DOHH2 (cell line): ENCODE measurements at regions not wholly inside any gene's neighbourhood (a gene's known extent, or its start where the extent isn't known, plus 50 kb on each side); places are given as distances from the start of the nearest gene placed in this dataset.

Source experiments
- H3F3A ChIP-seq: fragments of 200-600 bp; sonication (generic), shearing (Covaris generic); 2 replicates; pipeline ENCODE4 v1.6.0; 2016; ENCODE audit warnings: antibody characterized with exemption, mild to moderate bottlenecking; ENCODE audit not compliant: control insufficient read depth, insufficient read depth
- H3K27ac ChIP-seq: fragments of 200-600 bp; sonication (generic); 2 replicates; pipeline ENCODE4 v1.5.1; 2014; ENCODE audit warnings: low read depth, mild to moderate bottlenecking, low read length, moderate library complexity
- H3K27me3 ChIP-seq: fragments of 200-600 bp; sonication (generic); 2 replicates; pipeline ENCODE4 v1.6.1; 2014; ENCODE audit warnings: mild to moderate bottlenecking, low read length, mixed read lengths; ENCODE audit not compliant: control insufficient read depth
- H3K36me3 ChIP-seq: fragments of 200-600 bp; sonication (generic); 2 replicates; pipeline ENCODE4 v1.6.1; 2014; ENCODE audit warnings: mild to moderate bottlenecking, low read length, moderate library complexity, mixed read lengths; ENCODE audit not compliant: control insufficient read depth
- H3K4me1 ChIP-seq: fragments of 200-600 bp; sonication (generic); 2 replicates; pipeline ENCODE4 v1.6.1; 2014; ENCODE audit warnings: mild to moderate bottlenecking, low read length, mixed read lengths; ENCODE audit not compliant: control insufficient read depth
- H3K4me2 ChIP-seq: fragments of 200-600 bp; sonication (generic); 2 replicates; pipeline ENCODE4 v1.6.0; 2014; ENCODE audit warnings: mild to moderate bottlenecking, low read length, moderate library complexity
- H3K4me3 ChIP-seq: fragments of 200-600 bp; sonication (generic); 2 replicates; pipeline ENCODE4 v1.5.1; 2014; ENCODE audit warnings: mild to moderate bottlenecking, low read length, mixed read lengths
- H3K79me2 ChIP-seq: fragments of 200-600 bp; sonication (generic); 2 replicates; pipeline ENCODE4 v1.6.1; 2014; ENCODE audit warnings: mild to moderate bottlenecking, low read length, mixed read lengths; ENCODE audit not compliant: control insufficient read depth
- H3K9me2 ChIP-seq: fragments of 200-600 bp; sonication (generic); replicated peaks from 2 replicates; pipeline ENCODE4 v1.6.1; 2014; ENCODE audit warnings: mild to moderate bottlenecking, low read length, mixed read lengths; ENCODE audit not compliant: control insufficient read depth
- H3K9me3 ChIP-seq: fragments of 200-600 bp; sonication (generic); 2 replicates; pipeline ENCODE4 v1.6.1; 2014; ENCODE audit warnings: antibody characterized with exemption, low read length, mixed read lengths; ENCODE audit not compliant: control insufficient read depth, insufficient read depth
- H4K20me1 ChIP-seq: fragments of 200-600 bp; sonication (generic); 2 replicates; pipeline ENCODE4 v1.6.0; 2014; ENCODE audit warnings: low read depth, mild to moderate bottlenecking, antibody characterized with exemption, low read length, moderate library complexity; ENCODE audit not compliant: control insufficient read depth, insufficient read depth
- EZH2phosphoT487 ChIP-seq: fragments of 200-600 bp; sonication (generic); IDR thresholded peaks from 2 replicates; pipeline ENCODE4 v1.6.1; 2017; ENCODE audit warnings: borderline replicate concordance, mild to moderate bottlenecking, antibody characterized with exemption, low read length, moderate library complexity, mixed read lengths
- TF ChIP-seq, protein P1 (sequence below): fragments of 200-600 bp; sonication (generic); IDR thresholded peaks from one replicate; pipeline ENCODE4 v1.5.1; 2014; ENCODE audit warnings: antibody characterized with exemption, mild to moderate bottlenecking, low read depth, low read length; ENCODE audit not compliant: poor library complexity, severe bottlenecking

DNA sequence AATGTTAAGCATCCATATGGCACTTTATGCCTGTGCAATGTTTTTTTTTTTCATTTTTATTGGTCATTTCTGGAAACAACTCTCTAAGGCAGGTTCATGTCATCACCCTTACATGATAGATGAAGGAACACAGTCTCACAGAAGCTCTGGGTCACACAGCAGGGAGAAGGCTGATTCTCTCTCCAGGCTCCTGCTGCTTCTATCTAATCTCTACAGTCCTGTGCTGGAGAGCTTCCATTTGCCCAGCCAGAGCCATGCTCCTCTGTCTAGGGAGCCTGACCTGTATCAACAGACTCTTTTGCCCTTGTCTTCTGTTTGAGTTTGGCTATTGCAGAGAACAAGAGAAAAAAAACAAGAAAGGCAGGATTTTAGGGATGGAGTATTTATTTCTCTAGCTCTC lies 584.8 kb downstream of the MBD2 start:
- TF ChIP-seq EZH2phosphoT487, result no peak
- TF ChIP-seq, protein P1, sequence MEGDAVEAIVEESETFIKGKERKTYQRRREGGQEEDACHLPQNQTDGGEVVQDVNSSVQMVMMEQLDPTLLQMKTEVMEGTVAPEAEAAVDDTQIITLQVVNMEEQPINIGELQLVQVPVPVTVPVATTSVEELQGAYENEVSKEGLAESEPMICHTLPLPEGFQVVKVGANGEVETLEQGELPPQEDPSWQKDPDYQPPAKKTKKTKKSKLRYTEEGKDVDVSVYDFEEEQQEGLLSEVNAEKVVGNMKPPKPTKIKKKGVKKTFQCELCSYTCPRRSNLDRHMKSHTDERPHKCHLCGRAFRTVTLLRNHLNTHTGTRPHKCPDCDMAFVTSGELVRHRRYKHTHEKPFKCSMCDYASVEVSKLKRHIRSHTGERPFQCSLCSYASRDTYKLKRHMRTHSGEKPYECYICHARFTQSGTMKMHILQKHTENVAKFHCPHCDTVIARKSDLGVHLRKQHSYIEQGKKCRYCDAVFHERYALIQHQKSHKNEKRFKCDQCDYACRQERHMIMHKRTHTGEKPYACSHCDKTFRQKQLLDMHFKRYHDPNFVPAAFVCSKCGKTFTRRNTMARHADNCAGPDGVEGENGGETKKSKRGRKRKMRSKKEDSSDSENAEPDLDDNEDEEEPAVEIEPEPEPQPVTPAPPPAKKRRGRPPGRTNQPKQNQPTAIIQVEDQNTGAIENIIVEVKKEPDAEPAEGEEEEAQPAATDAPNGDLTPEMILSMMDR, result no peak
- Histone ChIP-seq H3F3A (no peaks in the 10 kb centered on the region), H3K4me3 (no peak overlapping the region), H3K27ac (no peak overlapping the region), H3K9me2 (no peaks in the 10 kb centered on the region), H3K27me3 (no peaks in the 10 kb centered on the region), H3K9me3 (no peaks in the 10 kb centered on the region), H3K4me2 (no peak overlapping the region), H4K20me1 (no peaks in the 10 kb centered on the region), H3K4me1 (no peaks in the 10 kb centered on the region), H3K79me2 (no peaks in the 10 kb centered on the region), H3K36me3 (no peaks in the 10 kb centered on the region)

DNA sequence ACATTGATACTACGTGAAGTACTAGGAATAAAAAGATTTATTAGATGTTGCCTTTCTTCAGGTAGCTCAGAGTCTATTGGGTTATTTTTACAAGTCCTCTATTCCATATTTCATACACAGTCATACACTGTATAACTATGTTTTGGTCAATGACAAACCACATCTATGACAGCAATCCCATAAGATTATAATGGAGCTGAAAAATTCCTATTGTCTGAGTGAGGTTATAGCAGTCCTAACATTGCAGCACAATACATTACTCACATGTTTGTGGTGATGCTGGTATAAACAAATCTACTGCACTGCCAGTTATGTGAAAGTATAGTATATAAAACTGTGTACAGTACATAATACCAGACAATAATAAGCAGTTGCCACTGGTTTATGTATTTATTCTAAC lies 595.1 kb downstream of the MBD2 start:
- Histone ChIP-seq H3K79me2 (no peaks in the 10 kb centered on the region), H3K9me2 (no peaks in the 10 kb centered on the region; the same call in 1 of the 2 replicates), H3K27me3 (no peaks in the 10 kb centered on the region), H3K9me3 (no peaks in the 10 kb centered on the region), H3K4me1 (no peaks in the 10 kb centered on the region), H3F3A (no peaks in the 10 kb centered on the region), H3K27ac (no peak overlapping the region), H3K36me3 (no peaks in the 10 kb centered on the region), H3K4me2 (no peak overlapping the region), H3K4me3 (no peak overlapping the region), H4K20me1 (no peaks in the 10 kb centered on the region)
- no peak for TF ChIP-seq EZH2phosphoT487
- TF ChIP-seq, protein P1, result no peak

DNA sequence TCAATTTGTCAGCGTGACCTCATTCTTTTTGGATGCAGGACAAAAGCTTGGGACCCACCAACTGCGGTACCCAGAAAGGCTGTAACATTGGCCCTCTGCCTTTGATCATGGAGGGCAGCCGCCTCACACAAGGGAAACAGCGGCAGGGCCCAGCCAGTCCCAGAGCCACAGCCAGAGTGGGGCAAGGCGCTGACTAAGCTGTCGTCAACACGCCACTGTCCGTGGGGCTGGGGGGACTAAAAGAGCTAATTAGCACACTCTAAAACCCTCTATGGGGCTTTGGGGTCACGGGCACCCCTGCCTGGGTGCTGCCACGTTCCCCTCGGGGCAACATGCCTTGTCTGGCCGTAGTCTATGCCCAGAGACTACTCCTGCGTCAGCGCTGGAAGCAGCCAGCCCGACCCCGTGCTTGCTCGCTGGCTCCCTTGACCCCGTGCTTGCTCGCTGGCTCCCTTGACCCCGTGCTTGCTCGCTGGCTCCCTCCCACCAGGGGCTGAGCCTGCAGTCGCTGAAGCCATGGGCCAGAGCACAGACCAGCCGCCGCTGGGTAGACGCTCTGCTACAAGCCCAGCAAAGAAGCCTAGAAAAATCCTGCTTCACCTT lies 598.4 kb downstream of the MBD2 start:
- H3K79me2 ChIP-seq, result no peaks in the 10 kb centered on the region
- no peak overlapping the region for H3K4me3 ChIP-seq
- no peak for TF ChIP-seq EZH2phosphoT487
- TF ChIP-seq, protein P1, result no peak
- H3F3A ChIP-seq, result no peaks in the 10 kb centered on the region
- no peaks in the 10 kb centered on the region; the same call in 1 of the 2 replicates for H3K9me2 ChIP-seq
- H4K20me1 ChIP-seq, result no peaks in the 10 kb centered on the region
- H3K4me2 ChIP-seq, result no peak overlapping the region
- no peaks in the 10 kb centered on the region for H3K36me3 ChIP-seq
- H3K9me3 ChIP-seq, result no peaks in the 10 kb centered on the region
- H3K27ac ChIP-seq, result no peak overlapping the region
- H3K4me1 ChIP-seq, result no peaks in the 10 kb centered on the region
- H3K27me3 ChIP-seq, result no peaks in the 10 kb centered on the region
